Embryonic facial prominence (tissue), 1 donor: ENCODE measurements at regions not wholly inside any gene's neighbourhood (a gene's known extent, or its start where the extent isn't known, plus 50 kb on each side); places are given as distances from the start of the nearest gene placed in this dataset.
"Not testable (repeated sequence)": the region's sequence is repeated elsewhere in the genome, so short reads cannot be mapped to it uniquely, and the experiment has no call there.

Source experiments
- DNase-seq: peaks from one replicate; pipeline ENCODE4 v3.0.0-alpha.2; 2016; ENCODE audit errors: extremely low spot score

DNA sequence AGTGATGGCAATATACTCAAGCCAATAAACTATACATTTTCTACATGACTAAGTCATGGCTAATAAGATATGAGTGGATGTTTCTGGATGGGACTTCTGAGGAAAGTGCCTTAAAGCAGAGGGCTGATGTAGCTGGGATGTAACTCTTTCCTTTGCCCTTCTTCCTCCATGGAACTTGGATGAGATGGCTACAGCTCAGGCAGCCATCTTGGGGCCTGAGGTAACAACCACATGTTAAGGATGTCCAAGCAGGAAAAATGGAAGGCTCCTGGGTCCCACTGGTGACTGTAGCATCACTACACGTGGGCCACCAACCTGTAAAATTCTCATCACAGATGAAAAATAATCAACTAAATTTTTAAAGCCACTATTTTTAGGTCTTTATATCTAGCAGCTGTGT is 54.4 kb upstream of the GRIP1 start:
- no peak for DNase-seq

DNA sequence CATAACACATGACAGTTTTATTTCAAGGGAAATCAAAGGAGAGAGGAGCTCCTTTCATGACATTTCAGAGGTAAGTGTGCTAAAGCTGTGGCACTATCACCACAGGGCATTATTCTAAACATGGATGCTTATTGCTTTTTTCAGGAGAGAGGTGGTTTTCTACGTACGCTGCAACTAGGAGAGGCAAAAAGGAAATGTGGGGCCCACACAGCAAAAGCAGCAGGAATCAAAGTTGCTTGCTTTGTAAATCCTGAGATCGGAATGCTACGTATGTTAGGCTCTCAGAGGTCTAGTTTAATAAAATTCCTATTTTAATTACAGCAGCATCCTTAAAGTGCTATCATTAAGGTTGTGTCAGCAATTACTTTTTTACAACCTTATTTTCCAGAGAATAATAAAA is 55.0 kb upstream of the GRIP1 start:
- DNase-seq, result no peak

DNA sequence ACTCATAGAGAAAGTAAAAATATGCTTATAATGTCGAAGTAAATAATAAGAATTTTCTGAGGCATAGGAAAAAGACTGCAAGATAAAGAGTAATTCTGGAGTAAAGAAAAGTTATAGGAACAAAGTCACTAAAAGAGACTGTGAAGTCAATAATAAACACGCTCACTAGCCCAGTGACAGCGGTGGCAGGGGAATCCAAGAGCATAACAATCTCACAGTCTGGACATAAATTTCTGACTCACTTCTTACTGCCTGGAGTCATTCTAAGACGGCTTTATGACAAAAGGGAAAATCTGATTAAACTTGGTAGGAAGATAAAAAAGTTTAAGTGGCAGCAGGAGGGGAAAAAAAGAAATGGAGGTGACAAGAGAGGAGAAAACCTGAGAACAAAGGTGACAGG is 56.4 kb upstream of the GRIP1 start:
- no peak for DNase-seq

DNA sequence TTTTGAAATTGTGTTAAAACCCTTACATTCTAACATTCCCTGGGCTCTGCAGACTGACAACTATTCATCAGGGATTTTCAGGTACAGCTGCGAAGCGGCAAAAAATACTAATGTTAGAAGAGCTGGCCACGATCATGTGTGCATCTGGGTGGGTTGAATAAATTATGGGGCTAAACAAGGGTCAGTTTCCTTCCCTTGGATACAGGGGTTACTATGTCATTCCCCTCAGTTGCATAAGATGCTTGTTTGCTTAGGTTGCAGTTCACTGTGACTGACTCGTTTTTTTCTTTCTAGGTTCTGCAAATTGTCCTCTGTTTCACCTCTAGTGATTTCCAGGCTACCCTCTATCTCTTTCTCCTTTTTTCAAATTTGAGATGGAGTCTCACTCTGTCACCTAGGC is 58.1 kb upstream of the GRIP1 start:
- DNase-seq, result no peak

DNA sequence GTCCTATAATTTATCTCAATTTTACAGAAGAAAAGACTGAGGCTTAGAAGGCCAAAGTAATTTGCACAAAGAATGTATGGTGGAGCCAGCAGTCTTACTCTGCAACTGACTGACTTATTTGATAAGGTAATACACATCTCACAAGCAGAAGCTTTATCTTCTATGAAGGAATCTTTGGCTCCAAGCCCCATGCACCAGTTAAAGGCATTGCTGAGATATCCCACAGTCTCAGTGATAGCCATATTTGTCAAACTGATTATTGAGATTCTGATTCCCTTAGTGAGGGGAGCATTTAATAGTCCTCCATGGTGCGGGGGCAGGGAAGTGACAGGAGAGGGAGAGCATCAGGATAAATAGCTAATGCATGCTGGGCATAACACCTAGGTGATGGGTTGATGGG is 60.4 kb upstream of the GRIP1 start:
- no peak for DNase-seq

DNA sequence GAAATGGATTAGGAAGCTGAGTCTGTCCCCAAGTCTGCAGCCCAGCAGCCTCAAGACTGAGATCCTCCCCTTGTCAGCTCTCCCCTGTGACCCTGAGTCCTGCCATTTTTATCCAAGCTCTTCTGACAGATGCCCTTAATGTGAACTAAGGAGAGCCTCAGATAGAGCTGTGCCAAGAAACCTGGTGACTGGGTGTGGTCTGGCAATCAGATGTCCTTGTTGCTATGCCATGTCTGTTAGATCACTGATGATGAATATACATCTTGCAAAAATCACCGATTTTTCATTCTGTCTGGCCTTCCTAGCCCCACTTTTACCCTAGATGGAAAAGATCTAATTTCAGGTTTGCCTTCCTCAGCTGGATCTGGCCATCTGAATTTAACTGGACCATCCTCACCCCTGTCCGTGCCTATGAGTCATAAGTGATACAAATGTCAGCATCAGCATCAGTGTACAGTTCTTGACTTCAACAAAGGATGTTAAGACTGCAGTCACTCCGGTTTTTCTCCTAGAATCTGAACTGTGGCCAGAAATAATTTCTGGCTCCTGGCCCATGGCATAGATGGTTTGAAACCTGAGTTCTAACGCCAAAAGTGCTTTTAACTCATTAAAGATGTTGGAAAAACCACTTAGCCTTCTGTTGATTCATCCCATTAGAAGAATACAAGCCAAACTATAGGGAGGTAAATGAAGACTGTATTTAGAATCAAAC is 61.2 kb upstream of the GRIP1 start:
- DNase-seq, result no peak

DNA sequence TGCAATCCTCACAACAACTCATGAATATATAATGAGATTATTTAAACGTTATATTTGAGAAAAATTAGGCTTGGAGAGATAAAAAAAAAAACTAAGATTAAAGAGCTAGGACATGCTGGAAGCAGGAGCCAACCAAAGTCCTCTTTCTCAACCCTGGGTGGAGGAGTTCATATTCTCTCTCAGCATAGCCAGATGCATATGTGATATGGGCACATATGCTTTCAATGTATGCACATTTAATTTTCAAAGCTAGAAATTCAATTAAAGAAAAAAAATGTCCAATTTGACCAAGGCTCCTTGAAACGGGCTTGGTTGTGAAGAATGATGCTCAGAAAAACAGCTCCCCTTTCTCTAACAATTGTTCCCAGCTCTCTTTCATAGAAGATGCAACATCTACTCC is 61.9 kb upstream of the GRIP1 start:
- no peak for DNase-seq

DNA sequence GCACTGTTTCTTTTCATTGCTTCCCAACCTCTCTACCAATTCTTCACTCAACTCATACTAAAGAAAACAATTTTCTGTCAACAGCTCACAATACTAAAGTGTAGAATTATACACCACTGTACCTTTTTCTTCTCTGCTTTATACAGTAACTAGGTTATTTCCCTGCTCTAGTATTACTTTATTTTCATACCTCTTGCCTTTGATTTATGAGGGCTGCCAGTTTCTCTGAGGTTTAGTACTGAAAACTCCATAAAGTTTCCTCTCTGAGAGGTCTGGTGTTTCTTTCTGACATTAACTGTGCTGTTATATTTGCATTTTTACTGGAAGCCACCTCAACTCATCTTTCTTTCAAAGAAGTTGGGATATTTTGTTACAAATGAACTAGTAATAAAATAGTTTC is 63.0 kb upstream of the GRIP1 start:
- DNase-seq, result no peak

DNA sequence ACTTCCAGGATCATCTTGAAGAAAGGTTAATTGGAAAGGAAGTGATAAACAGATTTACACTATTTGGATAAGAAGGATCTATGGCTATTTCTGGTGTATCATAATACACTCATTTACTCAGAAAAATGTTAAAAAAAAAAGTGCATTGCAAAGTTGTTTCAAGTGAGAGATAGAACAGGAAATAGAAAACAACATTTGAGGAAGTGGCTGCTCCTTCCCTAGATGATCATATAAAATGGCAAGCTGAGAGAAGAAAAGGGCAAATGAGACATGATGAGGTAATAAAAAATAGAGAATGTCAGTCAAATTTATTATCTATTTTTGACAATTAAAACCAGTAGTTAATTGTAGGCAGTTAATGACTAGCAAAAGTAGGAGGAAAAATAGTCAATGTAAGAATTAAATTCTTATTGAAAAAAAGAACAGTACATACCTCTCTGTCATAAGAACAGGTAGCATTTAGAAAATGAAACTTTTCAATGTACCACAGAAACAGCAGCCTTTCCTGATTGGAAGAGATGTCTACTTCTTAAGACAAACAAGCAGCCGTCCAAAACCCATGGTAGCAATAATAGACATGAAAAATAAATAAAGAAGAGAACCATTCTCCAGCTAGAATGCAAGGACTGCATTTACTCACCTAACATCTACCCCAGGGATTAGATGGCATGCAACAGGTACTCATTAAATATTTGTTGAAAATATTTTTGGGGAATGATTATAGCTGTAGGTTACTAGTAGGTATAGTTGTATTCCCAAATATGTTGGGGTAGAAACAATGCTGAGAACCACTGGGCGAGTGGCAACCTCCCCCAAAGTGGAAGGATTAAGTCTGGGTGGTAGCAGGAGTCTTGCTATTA is 63.9 kb upstream of the GRIP1 start:
- DNase-seq, result no peak

DNA sequence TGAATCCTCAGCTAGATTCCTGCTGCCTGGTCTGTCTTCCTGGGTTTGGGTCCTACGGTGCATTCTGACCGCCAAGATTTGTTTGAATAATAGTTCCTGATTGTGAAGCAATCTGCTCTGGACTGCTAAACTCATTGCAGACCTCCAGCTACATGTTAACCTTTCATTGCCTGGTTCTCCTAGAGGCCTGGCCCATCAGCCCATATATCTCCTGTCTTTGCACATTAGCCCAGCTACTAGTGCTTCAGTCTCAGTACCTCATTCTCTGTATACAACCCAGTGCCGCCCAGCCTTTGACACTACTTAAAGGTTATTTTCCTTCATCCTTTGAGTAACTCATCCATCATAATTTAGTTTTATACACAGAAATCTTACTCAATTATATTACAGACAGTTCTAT is 65.6 kb upstream of the GRIP1 start:
- DNase-seq, result no peak

DNA sequence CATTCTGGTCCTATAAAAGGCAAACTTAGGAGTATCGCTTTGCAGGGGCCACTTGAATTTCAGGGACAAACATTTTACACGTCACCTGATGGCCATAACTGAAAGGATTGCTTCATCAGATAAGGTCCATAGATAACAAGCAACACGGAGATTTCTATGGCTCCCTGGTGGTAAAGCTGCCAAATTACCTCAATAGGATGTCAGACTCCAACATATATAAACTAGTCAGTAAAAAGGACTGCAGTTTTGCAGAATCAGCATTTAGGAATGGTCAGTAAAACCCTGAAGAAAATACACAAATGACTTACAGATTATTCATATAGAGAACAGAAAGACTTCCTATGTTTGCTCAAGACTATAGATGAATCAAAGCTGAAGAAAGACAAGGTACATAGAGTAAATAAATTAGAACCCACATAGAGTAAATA is 66.1 kb upstream of the GRIP1 start:
- DNase-seq, result no peak

DNA sequence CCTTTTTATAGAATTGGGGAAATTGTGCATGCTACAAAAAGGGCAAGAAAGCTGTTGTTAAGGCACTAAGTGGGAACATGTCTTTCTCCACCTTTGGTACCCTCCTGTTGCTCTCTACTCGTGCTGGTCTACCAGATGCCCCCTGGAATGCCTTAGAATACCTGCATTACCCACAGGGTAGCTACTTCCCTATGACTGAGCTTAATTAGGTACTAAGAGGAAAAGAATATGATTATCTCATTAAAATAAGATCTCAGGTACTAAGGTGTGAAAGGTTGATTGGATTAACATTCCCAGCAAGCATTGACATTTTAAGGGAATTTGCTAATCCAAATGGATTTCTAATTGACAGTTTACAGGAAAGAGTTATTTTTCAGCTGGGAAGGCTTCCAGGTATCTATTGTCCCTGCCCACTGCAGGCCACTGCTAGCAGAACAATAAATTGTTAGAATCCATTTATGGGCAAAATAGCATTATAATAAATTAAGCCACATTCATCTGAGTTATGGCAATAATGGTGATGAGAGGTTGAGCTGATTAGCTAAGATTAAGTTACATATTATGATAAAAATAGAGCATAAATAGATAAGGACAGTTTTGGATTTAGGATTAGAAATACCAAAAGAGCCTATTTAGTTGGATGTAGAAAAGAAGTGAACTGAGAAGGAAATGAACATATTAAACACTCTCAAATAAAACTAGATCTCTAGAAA is 67.8 kb upstream of the GRIP1 start:
- no peak for DNase-seq

DNA sequence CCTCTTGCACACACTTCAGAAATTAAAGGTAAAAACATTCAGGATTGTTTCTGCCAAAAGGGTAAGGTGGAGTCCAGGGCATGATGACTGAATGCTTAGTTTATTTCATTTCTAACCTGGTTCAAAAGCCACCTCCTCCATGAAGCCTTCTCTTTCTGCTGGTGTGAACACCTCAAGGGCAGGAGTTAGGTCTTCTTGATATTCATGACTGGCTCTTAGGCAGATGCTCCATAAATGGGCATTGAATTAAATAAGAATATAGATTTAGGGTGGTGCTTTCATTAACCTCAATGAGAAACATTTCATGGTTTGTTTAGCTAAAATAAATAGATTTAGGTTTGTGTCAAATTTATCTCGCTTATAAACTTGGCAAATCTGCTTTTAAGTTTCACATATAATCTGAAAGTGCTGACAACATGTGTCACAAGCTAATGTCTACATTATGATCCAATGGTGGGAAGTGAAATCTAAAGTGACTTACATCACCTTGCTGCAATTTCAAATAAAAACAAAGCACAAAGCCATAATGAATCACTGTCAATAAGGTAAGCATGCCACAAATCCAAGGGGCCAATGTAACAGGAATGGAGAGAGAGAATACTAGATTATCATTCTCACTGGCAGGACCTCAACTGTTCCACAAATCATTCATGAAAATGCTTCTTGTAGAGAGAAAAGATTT is 72.7 kb upstream of the GRIP1 start:
- no peak for DNase-seq

DNA sequence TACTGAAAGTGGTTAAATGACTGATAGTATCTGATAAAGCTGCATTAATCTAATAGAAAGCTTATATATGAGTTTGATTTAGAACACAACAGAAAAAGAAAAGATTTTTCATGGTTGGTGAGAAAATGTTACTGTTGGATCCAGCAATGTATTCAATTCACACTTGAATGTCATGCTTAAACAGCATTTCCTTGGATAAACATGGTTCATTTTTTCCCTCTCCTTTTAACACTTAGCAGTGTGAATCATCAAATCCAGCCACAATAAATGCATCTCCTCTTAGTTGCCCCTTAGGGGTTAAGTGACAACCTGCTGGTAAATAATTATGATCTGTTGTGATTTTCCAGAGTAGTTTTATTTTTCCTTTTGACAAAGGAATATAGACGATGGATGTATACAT is 74.9 kb upstream of the GRIP1 start:
- no peak for DNase-seq

DNA sequence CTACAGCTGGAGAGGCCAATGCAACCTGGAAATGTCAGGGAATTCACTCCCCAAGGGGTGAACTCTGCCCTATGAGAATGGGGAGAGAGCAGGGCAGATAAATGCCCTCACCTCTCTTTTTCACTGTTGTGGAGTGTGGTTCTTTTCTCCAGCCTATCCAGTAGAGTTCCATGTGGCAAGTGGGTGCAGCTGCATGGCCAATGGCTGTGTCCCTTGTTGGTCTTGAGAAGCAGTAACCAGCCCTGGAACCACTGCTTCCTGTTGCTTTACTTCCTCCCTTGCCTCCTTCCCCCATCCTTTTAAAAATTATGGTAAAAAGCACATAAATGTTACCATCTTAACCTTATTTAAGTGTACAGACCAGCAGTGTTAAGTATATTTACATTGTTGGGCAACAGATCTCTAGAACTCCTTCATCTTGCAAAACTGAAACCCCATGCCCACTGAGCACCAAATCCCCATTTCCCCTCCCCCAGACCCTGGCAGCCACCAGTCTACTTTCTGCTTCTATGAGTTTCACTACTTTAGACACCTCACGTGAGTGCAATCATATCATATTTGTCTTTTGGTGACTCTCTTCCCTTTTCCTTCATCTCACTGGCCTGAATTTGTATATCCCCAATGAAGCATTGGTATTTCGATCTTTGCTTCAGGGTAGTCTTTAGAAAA is 77.0 kb upstream of the GRIP1 start:
- DNase-seq, result no peak

DNA sequence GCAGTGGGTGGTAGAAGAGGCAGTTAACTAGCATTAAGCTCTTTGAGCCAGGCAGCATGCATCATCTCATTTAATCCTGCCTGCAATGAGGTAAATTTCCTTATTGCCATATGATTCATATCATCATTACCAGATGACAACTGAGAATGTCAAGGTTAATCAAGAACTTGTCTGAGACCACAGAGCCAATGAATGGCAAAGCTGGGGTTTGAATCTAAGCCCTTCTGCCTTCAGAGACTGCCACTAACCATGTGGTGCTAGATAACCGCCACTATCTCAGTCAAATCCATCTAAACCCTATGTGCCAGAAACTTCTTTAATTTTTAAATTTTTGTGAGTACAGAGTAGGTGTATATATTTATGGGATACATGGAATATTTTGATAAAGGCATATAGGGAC is 77.8 kb upstream of the GRIP1 start:
- no peak for DNase-seq

DNA sequence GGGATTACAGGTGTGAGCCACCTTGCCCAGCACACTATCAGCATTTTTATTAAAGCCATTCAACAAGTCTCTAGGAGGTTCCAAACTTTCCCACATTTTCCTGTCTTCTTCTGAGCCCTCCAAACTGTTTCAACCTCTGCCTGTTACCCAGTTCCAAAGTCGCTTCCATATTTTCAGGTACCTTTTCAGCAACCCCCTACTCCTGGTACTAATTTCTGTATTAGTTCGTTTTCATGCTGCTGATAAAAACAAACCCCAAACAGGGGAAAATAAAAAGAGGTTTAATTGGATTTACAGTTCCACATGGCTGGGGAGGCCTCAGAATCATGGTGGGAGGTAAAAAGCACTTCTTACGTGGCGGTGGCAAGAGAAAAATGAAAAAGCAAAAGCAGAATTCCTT is 81.2 kb upstream of the GRIP1 start:
- not testable (repeated sequence) for DNase-seq

DNA sequence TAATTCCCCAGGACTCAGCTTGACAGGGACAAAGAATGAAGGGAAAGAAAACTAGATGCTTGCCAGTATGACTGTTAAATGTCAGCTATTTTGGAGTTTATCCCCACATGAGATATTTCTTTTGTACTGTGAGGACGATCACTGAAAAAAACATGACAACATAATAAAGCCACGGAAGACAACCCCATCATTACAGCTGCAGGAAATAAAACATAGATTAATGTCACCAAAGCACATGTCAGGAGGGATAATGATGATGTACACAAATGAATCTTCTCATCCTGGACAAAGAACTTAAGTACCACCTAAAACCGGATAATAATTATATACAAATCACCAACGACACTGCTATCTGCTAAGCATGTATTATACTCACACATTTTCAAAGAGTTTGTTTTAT is 84.6 kb upstream of the GRIP1 start:
- DNase-seq, result no peak

DNA sequence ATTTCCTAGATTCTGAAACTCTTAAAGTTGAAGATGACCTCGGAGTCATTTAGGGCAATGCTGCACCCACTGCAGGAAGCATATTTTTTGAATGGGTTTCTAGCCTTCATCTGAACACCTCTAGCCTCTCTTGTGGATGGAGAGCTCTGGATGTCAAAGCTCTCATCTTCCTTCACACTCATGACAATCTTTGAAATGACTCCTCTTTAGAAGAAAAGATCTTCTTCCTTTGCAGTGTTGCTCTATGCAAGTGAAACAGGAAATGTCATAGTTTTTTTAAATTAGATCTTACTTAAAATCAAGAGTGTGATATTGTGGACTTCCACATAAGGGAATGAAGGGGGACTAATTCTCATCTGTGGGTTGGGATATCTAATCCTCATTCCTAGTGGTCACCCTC is 86.3 kb upstream of the GRIP1 start:
- DNase-seq, result no peak

DNA sequence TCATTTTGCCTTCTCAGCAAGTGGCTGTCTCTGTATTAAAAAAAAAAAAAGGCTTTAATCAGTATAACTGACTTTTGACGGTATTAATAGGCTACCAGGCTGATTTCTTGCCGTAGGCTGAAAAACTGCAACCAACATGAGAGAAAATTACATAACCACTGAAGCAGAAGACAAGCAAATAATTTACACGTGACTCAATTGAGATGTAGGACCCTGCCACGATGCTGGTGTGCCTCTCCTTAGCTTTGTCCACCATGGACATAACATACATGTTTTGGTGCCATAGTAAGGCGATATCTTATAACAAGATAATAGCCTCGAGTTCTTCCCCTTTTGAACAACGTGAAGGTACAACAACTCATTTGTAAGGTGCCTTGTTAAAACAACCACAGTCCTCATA is 88.7 kb upstream of the GRIP1 start:
- no peak for DNase-seq

DNA sequence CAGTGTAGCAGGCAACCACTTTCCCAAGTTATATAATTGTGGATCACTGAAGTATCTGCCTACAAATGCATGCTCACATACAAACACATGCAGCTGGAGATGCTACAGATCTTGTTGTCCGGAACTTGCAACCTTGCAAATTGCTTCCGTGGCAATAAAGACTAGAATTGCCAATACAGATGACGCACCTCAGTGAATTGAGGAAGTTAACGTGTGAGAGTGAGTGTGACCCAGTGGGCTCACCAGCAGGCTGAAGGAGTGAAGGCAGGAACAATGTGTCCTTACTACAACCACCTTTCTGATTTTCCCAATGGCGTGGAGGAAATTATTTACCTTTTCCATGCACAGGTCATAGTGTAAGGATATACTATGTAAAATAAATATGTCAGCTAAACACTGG is 89.4 kb upstream of the GRIP1 start:
- no peak for DNase-seq

DNA sequence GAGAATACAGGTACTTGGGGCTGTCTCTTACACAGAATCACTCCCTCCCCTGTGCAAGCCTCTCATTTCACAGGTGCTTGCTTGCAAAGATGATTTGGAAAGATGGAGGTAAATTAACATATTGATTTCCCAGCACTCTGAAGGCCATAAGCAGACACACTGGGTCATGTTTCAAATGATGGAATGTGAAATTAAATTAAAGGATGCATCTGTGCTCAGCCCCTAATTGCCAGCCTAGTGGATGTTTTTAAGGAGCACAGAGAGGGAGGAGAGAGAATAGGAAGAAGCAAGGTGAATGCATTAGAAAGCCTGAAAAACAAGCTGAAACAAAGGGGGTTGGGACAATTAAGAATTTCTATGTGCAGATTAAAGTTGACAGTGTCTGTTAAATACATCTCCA is 96.1 kb upstream of the GRIP1 start:
- no peak for DNase-seq
